ENCODE measurements at regions not wholly inside any gene's neighbourhood (a gene's known extent, or its start where the extent isn't known, plus 50 kb on each side); places are given as distances from the start of the nearest gene placed in this dataset.

DNA sequence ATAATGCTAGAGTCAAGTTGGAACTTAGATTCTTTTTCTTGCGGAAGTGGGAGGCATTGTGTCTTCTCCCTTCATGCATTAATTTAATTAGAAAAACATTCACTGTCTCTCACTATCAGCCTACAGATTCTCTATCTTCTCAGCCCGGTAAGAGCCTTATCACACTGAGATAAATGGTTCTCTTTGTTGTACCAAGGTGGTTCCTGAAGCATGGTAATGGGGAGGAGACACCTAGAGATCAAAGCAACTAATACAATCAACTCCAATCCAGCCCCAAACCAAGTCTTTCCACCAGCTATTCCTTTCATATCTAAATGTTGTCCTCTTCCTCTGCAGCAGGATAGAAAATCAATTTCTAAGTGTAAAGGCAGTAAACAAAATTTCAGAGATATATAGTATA, 210.8 kb downstream of the DAD1 start:
- TF ChIP-seq RARB (CRISPR knock-in tag; IDR thresholded peaks at IDR 0.05): no peak
- no peak for TF ChIP-seq ISL1 (CRISPR knock-in tag; IDR thresholded peaks at IDR 0.05)
